ENCODE measurements at regions not wholly inside any gene's neighbourhood (a gene's known extent, or its start where the extent isn't known, plus 50 kb on each side); places are given as distances from the start of the nearest gene placed in this dataset.

DNA sequence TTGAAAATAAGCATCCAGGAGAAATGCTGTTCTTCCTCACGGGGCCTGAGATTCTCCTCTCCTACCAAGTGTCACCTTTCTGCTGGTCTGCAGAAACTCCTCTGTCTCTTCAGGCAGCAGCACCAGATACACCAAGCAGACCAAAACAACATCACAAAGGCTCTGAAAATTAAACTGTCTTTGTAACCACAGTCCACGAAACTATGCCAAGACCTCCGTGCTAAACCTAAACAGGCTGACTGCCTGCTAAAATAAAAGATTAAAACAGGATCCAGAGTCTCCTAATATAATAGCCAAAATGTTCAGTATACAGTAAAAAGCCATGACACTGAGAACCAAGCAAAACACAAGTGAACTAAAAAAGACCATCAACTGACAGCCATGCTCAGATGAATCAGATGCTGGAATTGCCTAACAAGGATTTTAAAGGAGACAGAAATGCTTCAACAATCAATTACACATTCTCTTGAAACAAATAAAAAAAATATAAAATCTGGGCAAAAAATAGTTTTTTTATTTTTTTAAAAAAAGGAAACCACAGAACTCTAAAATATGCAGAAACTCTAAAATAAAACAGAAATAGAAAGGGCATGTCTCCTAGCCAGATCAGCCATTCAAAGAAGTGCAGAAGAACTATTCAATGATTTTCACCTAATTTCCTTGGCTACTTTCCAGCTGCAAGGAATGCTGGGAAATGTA, 50.3 kb upstream of the TOX3 start:
- TF ChIP-seq EP300 (IDR thresholded peaks at IDR 0.05) = no peak
- TF ChIP-seq, protein P1, sequence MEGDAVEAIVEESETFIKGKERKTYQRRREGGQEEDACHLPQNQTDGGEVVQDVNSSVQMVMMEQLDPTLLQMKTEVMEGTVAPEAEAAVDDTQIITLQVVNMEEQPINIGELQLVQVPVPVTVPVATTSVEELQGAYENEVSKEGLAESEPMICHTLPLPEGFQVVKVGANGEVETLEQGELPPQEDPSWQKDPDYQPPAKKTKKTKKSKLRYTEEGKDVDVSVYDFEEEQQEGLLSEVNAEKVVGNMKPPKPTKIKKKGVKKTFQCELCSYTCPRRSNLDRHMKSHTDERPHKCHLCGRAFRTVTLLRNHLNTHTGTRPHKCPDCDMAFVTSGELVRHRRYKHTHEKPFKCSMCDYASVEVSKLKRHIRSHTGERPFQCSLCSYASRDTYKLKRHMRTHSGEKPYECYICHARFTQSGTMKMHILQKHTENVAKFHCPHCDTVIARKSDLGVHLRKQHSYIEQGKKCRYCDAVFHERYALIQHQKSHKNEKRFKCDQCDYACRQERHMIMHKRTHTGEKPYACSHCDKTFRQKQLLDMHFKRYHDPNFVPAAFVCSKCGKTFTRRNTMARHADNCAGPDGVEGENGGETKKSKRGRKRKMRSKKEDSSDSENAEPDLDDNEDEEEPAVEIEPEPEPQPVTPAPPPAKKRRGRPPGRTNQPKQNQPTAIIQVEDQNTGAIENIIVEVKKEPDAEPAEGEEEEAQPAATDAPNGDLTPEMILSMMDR (IDR thresholded peaks at IDR 0.05) = no peak
- TF ChIP-seq POLR2A (IDR thresholded peaks at IDR 0.05) = no peak

Data from tibial nerve (tissue), 4 donors.